ENCODE measurements at regions not wholly inside any gene's neighbourhood (a gene's known extent, or its start where the extent isn't known, plus 50 kb on each side); places are given as distances from the start of the nearest gene placed in this dataset.

- TF ChIP-seq CTCF (IDR thresholded peaks at IDR 0.05; ENCODE audit: low read depth, low read length) (no peak), POLR2A (IDR thresholded peaks at IDR 0.05; ENCODE audit: extremely low read depth, insufficient read length) (no peak), MYC (IDR thresholded peaks at IDR 0.05; ENCODE audit: low read depth, low read length) (no peak)
Measured at GRCh38 chr2:121890041-121890440, 134.6 kb downstream of the TSN start.
